ENCODE measurements at regions not wholly inside any gene's neighbourhood (a gene's known extent, or its start where the extent isn't known, plus 50 kb on each side); places are given as distances from the start of the nearest gene placed in this dataset.

- TF ChIP-seq POLR2A (IDR thresholded peaks at IDR 0.05; ENCODE audit: low read length) (no peak), MAZ (IDR thresholded peaks at IDR 0.05; ENCODE audit: borderline replicate concordance, low read depth, low read length) (no peak), USF2 (IDR thresholded peaks at IDR 0.05) (no peak), CTCF (IDR thresholded peaks at IDR 0.05) (no peak), REST (IDR thresholded peaks at IDR 0.05) (no peak), KDM5A (IDR thresholded peaks at IDR 0.05) (no peak), NR3C1 (IDR thresholded peaks at IDR 0.05) (no peak), POLR2AphosphoS2 (conservative IDR thresholded peaks at IDR 0.05; ENCODE audit: low read length) (no peak), EP300 (IDR thresholded peaks at IDR 0.05) (no peak), HOXB5 (CRISPR knock-in tag; IDR thresholded peaks at IDR 0.05) (no peak), ZFP36 (IDR thresholded peaks at IDR 0.05; ENCODE audit: borderline replicate concordance, partially characterized antibody) (no peak)
Measured at GRCh38 chr6:122079916-122080315, 319.5 kb upstream of the HSF2 start.

All from A549 (cell line).